ENCODE measurements at regions not wholly inside any gene's neighbourhood (a gene's known extent, or its start where the extent isn't known, plus 50 kb on each side); places are given as distances from the start of the nearest gene placed in this dataset.

DNA sequence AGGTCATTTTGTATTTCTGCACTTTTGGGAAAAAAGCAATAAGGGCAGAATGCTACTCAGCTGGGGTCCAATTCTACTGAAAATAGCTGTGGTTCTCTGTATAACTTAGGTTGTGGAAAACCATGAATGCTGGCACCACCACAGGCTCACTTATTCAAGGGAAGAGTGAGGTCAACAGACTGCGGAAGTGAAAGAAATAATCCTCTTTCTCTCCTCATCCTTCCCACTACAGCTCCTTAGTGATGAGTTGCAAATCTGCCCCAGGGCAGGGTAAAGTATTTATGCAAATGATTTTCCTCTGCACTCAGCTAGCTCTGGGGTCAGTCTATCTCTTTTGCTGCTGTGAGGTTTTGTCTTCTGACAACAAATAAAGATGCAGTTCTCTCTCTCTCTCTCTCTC is 74.1 kb upstream of the PTPRZ1 start:
- WGBS, result 77% methylated on average over 1 of the region's 1 CpG
- no peaks in the 10 kb centered on the region for H3K36me3 ChIP-seq
- no peak overlapping the region for H3K27ac ChIP-seq
- H3K4me3 ChIP-seq, result no peak overlapping the region
- TF ChIP-seq, protein P1, sequence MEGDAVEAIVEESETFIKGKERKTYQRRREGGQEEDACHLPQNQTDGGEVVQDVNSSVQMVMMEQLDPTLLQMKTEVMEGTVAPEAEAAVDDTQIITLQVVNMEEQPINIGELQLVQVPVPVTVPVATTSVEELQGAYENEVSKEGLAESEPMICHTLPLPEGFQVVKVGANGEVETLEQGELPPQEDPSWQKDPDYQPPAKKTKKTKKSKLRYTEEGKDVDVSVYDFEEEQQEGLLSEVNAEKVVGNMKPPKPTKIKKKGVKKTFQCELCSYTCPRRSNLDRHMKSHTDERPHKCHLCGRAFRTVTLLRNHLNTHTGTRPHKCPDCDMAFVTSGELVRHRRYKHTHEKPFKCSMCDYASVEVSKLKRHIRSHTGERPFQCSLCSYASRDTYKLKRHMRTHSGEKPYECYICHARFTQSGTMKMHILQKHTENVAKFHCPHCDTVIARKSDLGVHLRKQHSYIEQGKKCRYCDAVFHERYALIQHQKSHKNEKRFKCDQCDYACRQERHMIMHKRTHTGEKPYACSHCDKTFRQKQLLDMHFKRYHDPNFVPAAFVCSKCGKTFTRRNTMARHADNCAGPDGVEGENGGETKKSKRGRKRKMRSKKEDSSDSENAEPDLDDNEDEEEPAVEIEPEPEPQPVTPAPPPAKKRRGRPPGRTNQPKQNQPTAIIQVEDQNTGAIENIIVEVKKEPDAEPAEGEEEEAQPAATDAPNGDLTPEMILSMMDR (IDR thresholded peaks at IDR 0.05), result no peak
- TF ChIP-seq POLR2A (IDR thresholded peaks at IDR 0.05), result no peak
- no peak for TF ChIP-seq POLR2AphosphoS5 (IDR thresholded peaks at IDR 0.05)
- no peaks in the 10 kb centered on the region for H3K4me1 ChIP-seq (replicated peaks)
- H3K27me3 ChIP-seq (replicated peaks; ENCODE audit: insufficient read depth), result no peaks in the 10 kb centered on the region
- intact Hi-C loops (cut with DNase I), result no loop called here
- no peaks in the 10 kb centered on the region for H3K9me3 ChIP-seq
- no peak for DNase-seq (ENCODE audit: low spot score)

DNA sequence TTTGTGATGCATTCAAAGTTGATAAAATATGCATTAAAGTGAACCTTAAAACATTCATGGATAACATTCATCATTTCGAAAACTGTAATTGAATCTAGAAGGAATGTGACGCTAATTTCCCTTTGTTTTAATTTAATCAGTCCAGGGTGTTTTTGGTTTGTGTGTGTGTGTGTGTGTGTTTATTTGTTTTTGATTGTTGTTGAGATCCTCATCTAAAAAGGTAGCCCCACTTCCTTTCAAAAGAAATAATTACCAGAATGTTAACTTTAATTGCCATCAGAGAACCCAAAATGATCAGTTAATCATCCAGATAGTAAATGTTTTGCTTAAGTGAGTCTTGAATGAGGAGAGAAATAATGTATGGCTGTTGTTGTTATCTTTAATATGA is 74.5 kb upstream of the PTPRZ1 start:
- Histone ChIP-seq H3K4me3 (no peak overlapping the region), H3K9me3 (no peaks in the 10 kb centered on the region), H3K27ac (no peak overlapping the region), H3K27me3 (replicated peaks; ENCODE audit: insufficient read depth) (no peaks in the 10 kb centered on the region), H3K36me3 (no peaks in the 10 kb centered on the region), H3K4me1 (replicated peaks) (no peaks in the 10 kb centered on the region)
- intact Hi-C loops (cut with DNase I), result no loop called here
- TF ChIP-seq, protein P1 (IDR thresholded peaks at IDR 0.05), result no peak
- no peak for DNase-seq (ENCODE audit: low spot score)
- 84% methylated on average over 2 of the region's 2 CpGs for WGBS

DNA sequence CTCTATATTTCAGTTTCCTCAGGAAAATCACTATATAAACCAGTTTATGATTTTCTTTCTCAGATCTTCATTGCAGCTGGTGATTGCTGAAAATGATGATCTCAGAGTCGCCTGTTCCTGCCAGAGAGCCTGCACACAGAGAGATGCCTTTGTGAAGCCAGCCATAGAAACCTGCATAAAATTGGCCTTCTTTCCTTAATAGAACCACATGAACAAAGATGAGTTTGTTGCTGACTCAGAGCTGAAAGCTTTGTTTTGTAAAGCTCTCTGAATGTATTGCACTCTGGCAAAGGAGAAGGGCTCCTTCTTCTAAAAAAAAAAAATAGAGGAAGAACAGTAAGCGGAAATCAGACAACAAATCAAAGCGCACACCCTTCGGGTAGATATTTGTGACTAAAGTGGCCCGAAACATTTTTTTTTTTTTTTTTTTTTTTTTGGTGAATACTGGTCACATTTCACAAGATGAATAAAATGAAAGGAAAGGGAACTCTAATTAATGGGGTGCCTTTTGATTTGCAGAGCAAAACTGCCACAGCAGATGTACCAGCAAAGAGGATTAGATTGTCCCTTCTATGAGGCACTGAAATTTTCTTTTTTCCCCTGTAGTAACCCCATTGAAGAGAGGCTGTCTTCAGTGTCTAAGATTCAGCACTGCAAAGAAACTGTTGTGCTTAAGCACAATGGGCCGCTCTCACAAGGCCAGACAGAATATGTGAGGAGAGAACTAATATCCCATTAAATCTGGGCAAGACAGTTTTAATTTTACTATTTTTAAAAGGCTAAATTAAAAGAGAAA is 75.1 kb upstream of the PTPRZ1 start:
- DNase-seq (ENCODE audit: low spot score), result no peak
- no peaks in the 10 kb centered on the region for H3K9me3 ChIP-seq
- H3K36me3 ChIP-seq, result no peaks in the 10 kb centered on the region
- TF ChIP-seq POLR2AphosphoS5 (IDR thresholded peaks at IDR 0.05) (no peak), POLR2A (IDR thresholded peaks at IDR 0.05) (no peak)
- TF ChIP-seq, protein P1 (IDR thresholded peaks at IDR 0.05), result no peak
- H3K27me3 ChIP-seq (replicated peaks; ENCODE audit: insufficient read depth), result no peaks in the 10 kb centered on the region
- no peak overlapping the region for H3K4me3 ChIP-seq
- no peaks in the 10 kb centered on the region for H3K4me1 ChIP-seq (replicated peaks)
- H3K27ac ChIP-seq, result no peak overlapping the region
- intact Hi-C loops (cut with DNase I), result no loop called here
- WGBS, result 45% methylated on average over 6 of the region's 6 CpGs

DNA sequence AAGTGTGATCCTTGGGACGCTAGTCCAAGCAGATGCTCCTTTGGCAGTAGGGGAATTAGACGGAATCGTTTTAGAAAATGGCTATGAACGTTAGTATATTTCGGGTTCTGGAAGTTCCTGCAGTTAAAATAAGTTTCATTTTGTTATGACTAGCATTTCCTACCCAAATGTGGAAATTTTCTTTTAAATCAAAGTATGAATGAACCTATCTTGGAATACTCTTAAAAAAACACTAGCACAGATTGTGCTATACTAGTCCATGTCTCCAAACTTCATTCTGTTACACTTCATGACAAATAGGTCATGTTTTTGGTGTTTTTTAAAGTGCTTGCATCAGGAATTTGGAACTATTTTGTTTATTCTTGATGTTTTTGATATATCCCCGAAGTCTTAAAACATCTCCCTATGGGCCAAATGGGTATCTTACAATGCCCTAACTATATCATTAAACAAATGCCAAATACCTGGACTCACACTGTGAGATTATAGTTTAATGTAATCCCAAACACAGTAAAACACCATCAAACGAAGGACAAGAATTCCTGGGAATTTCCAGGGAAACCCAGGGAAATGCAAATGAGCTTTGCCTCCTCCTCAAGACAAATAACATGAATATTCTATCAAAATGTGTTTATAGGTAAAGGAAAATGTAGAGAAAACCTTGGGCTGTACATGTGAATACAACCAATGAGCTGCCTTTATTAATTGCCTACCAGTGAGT is 75.9 kb upstream of the PTPRZ1 start:
- Histone ChIP-seq H3K4me1 (replicated peaks) (no peaks in the 10 kb centered on the region), H3K27ac (no peak overlapping the region), H3K9me3 (no peaks in the 10 kb centered on the region), H3K36me3 (no peaks in the 10 kb centered on the region), H3K27me3 (replicated peaks; ENCODE audit: insufficient read depth) (no peaks in the 10 kb centered on the region), H3K4me3 (no peak overlapping the region)
- WGBS, result 74% methylated on average over 7 of the region's 7 CpGs
- DNase-seq (ENCODE audit: low spot score), result no peak
- intact Hi-C loops (cut with DNase I), result no loop called here
- TF ChIP-seq, protein P1 (IDR thresholded peaks at IDR 0.05), result no peak
- TF ChIP-seq POLR2A (IDR thresholded peaks at IDR 0.05) (no peak), POLR2AphosphoS5 (IDR thresholded peaks at IDR 0.05) (no peak)

DNA sequence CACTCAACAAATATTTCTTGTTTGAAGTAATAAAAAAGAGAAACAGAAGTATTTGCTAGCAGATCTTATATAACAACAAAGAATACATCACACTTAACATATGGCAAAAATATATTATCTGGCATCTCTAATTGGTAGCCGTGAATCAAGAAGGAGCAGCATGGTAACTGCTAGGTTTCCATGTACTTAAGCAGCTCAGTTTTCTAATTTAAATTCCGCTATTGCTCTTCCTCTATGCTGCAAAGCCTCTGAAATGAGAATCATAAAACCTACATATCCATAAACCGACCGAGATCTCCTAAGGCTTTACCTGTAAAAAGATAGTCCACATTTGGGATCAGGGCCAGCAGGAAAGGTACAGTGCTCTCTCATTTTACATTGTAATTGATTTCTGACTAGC is 76.6 kb upstream of the PTPRZ1 start:
- WGBS, result 81% methylated on average over 4 of the region's 4 CpGs
- no peak overlapping the region for H3K27ac ChIP-seq
- TF ChIP-seq, protein P1 (IDR thresholded peaks at IDR 0.05), result no peak
- TF ChIP-seq POLR2A (IDR thresholded peaks at IDR 0.05) (no peak), POLR2AphosphoS5 (IDR thresholded peaks at IDR 0.05) (no peak)

More for the DNA sequence above, 76.6 kb upstream of the PTPRZ1 start:
- H3K9me3 ChIP-seq, result no peaks in the 10 kb centered on the region
- intact Hi-C loops (cut with DNase I), result no loop called here
- H3K4me1 ChIP-seq (replicated peaks), result no peaks in the 10 kb centered on the region
- H3K36me3 ChIP-seq, result no peaks in the 10 kb centered on the region
- no peak for DNase-seq (ENCODE audit: low spot score)
- no peaks in the 10 kb centered on the region for H3K27me3 ChIP-seq (replicated peaks; ENCODE audit: insufficient read depth)
- H3K4me3 ChIP-seq, result no peak overlapping the region
